ENCODE measurements at regions not wholly inside any gene's neighbourhood (a gene's known extent, or its start where the extent isn't known, plus 50 kb on each side); places are given as distances from the start of the nearest gene placed in this dataset.
A peak's percentile ranks its signal among the peaks of the same experiment; 100 is the strongest.

DNA sequence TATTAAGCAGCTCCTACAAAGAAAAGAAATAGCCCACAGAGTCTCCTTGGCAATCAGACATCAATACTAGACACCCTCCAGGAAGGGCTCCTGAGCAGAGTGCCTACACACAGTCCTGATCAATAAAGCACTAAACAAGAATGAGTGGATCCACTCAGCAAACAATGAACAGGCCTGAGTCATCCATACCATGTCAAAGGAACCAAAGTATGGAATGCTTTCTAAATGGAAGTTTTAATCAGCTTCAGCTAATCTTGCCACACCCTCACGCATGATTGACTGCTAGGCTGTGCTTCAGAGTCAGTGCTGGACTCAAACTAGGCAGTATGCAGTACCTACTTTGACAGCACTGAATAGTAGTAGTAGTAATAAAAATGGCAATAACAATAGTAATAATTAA lies 392.7 kb upstream of the HTR2A start:
- H3K27me3 ChIP-seq (replicated peaks; ENCODE audit: control insufficient read depth, insufficient read depth, low read length): no peaks in the 10 kb centered on the region
- no peaks in the 10 kb centered on the region for H3K9me3 ChIP-seq (ENCODE audit: control insufficient read depth, low read length)
- no peak overlapping the region for H3K9ac ChIP-seq (ENCODE audit: low read length)
- no peak for DNase-seq (ENCODE audit: low read depth)
- H3K36me3 ChIP-seq (ENCODE audit: control insufficient read depth, insufficient read depth, low read length, severe bottlenecking): no peaks in the 10 kb centered on the region
- no peaks in the 10 kb centered on the region for H3K4me1 ChIP-seq (ENCODE audit: control insufficient read depth, insufficient read depth, low read length)
- H3K4me3 ChIP-seq (ENCODE audit: low read length): no peak overlapping the region

DNA sequence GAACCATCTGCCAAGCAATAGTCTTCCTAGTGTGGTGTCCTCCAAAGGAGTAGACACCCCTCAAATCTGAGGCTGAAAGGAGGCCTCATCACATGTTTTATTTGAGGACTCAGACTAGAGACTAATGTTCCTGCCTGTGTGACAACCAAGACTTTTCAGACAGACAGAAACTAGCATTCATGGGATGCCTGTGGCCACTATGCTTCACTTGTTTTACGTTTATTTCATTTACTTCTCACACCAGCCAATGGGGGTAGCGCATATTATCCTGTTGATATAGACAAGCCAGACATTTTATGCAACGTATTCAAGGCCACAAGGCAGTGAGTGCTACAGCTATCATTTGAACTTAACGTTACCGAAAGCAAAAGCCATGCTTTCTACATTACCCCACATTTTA lies 391.7 kb upstream of the HTR2A start:
- Histone ChIP-seq H3K36me3 (ENCODE audit: control insufficient read depth, insufficient read depth, low read length, severe bottlenecking) (no peaks in the 10 kb centered on the region), H3K27me3 (replicated peaks; ENCODE audit: control insufficient read depth, insufficient read depth, low read length) (no peaks in the 10 kb centered on the region), H3K4me1 (ENCODE audit: control insufficient read depth, insufficient read depth, low read length) (no peaks in the 10 kb centered on the region), H3K4me3 (ENCODE audit: low read length) (no peak overlapping the region), H3K9ac (ENCODE audit: low read length) (no peak overlapping the region), H3K9me3 (ENCODE audit: control insufficient read depth, low read length) (no peaks in the 10 kb centered on the region)
- no peak for DNase-seq (ENCODE audit: low read depth)

DNA sequence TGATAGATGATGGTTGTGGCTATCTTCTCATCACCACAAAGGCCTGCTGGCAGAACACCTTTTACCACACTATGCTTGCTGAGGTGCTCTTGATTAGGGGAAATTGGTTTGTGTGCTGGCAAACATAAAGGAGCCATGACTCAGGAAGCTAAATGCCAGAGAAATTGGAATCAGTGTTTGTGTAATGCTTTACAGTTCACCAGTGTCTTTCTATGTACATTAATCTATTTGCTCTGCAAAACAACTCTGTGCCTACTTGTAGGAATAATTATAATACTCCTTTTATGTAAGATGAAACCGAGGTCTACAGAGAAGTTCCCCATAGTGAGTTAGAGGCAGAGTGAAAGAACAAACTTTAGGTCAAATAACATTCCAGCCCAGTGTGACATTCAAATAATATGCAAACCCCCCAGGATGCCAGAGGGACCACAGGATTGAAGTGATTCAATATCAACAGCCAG lies 390.5 kb upstream of the HTR2A start:
- DNase-seq (ENCODE audit: low read depth): peak; percentile 14
- Histone ChIP-seq H3K9ac (ENCODE audit: low read length) (no peak overlapping the region), H3K36me3 (ENCODE audit: control insufficient read depth, insufficient read depth, low read length, severe bottlenecking) (no peaks in the 10 kb centered on the region), H3K27me3 (replicated peaks; ENCODE audit: control insufficient read depth, insufficient read depth, low read length) (no peaks in the 10 kb centered on the region), H3K4me1 (ENCODE audit: control insufficient read depth, insufficient read depth, low read length) (no peaks in the 10 kb centered on the region), H3K9me3 (ENCODE audit: control insufficient read depth, low read length) (no peaks in the 10 kb centered on the region), H3K4me3 (ENCODE audit: low read length) (no peak overlapping the region)

DNA sequence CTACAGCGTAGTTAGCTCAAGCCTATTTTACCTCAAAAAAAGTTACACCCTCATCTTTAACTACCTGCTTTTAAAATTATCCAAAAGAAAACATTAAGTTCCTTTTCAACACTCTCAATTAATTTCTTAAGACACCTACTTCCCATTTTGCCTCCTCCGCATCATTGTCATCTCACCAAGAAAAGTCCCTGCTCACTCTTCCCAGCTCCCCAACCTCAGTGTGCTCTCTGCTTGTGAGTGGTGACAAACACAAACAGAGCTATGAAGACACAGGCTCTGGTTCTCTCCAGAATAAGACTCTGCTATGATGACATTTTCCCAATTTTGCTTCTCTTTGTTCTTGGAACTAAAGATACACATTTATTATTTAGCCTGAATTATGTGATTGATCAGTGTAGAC lies 385.1 kb upstream of the HTR2A start:
- Histone ChIP-seq H3K36me3 (ENCODE audit: control insufficient read depth, insufficient read depth, low read length, severe bottlenecking) (no peaks in the 10 kb centered on the region), H3K9ac (ENCODE audit: low read length) (no peak overlapping the region), H3K4me1 (ENCODE audit: control insufficient read depth, insufficient read depth, low read length) (no peaks in the 10 kb centered on the region), H3K4me3 (ENCODE audit: low read length) (no peak overlapping the region), H3K9me3 (ENCODE audit: control insufficient read depth, low read length) (no peaks in the 10 kb centered on the region), H3K27me3 (replicated peaks; ENCODE audit: control insufficient read depth, insufficient read depth, low read length) (no peaks in the 10 kb centered on the region)
- no peak for DNase-seq (ENCODE audit: low read depth)

DNA sequence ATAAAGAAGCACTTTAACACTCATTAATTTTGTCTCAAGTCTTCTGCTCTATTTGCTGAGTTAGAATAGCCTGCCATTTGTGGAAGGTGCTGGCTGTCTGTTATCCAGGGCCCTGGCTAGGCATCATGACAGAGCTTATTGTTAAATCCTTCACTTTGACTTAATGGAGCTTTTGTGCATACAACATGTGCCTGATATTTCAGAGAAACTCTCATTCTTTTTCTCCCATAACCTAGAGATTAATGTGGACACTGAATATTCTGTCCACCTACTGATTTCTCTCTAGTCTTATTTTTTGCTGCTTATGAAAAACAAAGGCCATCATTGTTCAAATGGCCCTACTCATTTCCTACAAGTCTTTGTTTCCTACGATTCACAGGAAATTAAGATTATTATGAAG lies 383.1 kb upstream of the HTR2A start:
- Histone ChIP-seq H3K9ac (ENCODE audit: low read length) (no peak overlapping the region), H3K9me3 (ENCODE audit: control insufficient read depth, low read length) (no peaks in the 10 kb centered on the region), H3K4me1 (ENCODE audit: control insufficient read depth, insufficient read depth, low read length) (no peaks in the 10 kb centered on the region), H3K4me3 (ENCODE audit: low read length) (no peak overlapping the region), H3K27me3 (replicated peaks; ENCODE audit: control insufficient read depth, insufficient read depth, low read length) (no peaks in the 10 kb centered on the region), H3K36me3 (ENCODE audit: control insufficient read depth, insufficient read depth, low read length, severe bottlenecking) (no peaks in the 10 kb centered on the region)
- DNase-seq (ENCODE audit: low read depth): no peak

DNA sequence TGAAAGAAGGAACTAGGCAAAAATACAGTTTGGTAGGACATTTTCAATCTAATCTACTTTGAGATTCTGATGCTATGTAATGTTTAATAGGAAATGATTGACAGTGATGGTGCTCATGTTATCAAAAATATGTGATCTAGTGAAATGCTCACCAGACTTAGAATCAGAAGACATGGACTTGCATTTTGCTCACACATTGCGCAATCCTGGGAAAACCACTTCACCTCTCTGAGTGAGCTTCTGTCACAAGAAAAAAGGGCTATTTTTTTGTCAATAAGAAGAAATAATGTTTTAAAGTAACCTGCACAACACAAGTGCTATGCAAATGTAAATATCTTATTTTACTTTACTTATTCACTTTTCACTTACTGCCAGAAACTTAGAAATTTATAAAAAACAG lies 380.9 kb upstream of the HTR2A start:
- H3K9ac ChIP-seq (ENCODE audit: low read length): no peak overlapping the region
- H3K4me3 ChIP-seq (ENCODE audit: low read length): no peak overlapping the region
- no peaks in the 10 kb centered on the region for H3K27me3 ChIP-seq (replicated peaks; ENCODE audit: control insufficient read depth, insufficient read depth, low read length)
- peak; percentile 9 for DNase-seq (ENCODE audit: low read depth)
- H3K36me3 ChIP-seq (ENCODE audit: control insufficient read depth, insufficient read depth, low read length, severe bottlenecking): no peaks in the 10 kb centered on the region
- no peaks in the 10 kb centered on the region for H3K9me3 ChIP-seq (ENCODE audit: control insufficient read depth, low read length)
- H3K4me1 ChIP-seq (ENCODE audit: control insufficient read depth, insufficient read depth, low read length): no peaks in the 10 kb centered on the region

DNA sequence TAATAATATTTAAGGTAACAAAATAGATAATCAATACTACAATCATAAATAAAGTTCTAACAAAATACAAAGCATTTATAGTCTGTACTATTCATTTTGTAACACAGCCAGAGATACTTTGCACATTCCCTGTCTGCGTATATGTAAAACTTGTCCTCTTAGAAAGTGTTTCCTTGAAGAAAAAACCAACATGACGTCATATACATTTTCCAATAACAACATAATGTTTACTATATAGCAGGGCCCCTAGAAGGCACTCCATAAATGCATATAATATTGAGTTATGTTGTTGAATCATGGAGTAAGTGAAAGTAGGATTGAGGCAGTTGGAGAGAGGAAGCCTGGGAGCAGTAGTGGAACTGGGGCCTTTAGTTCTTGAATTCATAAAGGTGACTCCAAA lies 371.4 kb upstream of the HTR2A start:
- H3K4me3 ChIP-seq (ENCODE audit: low read length): no peak overlapping the region
- DNase-seq (ENCODE audit: low read depth): no peak
- no peaks in the 10 kb centered on the region for H3K4me1 ChIP-seq (ENCODE audit: control insufficient read depth, insufficient read depth, low read length)
- H3K27me3 ChIP-seq (replicated peaks; ENCODE audit: control insufficient read depth, insufficient read depth, low read length): no peaks in the 10 kb centered on the region
- no peak overlapping the region for H3K9ac ChIP-seq (ENCODE audit: low read length)
- no peaks in the 10 kb centered on the region for H3K9me3 ChIP-seq (ENCODE audit: control insufficient read depth, low read length)
- H3K36me3 ChIP-seq (ENCODE audit: control insufficient read depth, insufficient read depth, low read length, severe bottlenecking): no peaks in the 10 kb centered on the region

DNA sequence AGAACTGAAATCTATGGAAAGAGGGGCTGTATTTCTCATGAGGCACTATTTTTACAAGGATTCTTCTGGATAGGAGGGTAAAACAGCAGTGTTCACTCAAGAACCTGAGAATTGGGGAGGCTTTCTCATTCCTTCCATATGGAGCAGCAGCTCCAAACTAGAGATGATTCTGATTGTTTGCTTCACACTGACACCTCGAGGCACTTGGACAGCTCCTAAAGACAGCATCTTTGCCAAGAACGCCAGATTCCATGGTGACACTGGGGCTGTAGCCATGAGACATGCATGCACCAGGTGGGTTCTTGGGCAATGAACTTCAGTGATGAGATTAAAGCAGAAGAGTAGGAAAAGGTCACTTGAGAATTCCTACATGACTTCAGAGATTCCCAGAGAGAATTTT lies 361.5 kb upstream of the HTR2A start:
- no peak overlapping the region for H3K4me3 ChIP-seq (ENCODE audit: low read length)
- no peak for DNase-seq (ENCODE audit: low read depth)
- no peaks in the 10 kb centered on the region for H3K9me3 ChIP-seq (ENCODE audit: control insufficient read depth, low read length)
- H3K9ac ChIP-seq (ENCODE audit: low read length): no peak overlapping the region
- no peaks in the 10 kb centered on the region for H3K27me3 ChIP-seq (replicated peaks; ENCODE audit: control insufficient read depth, insufficient read depth, low read length)
- H3K36me3 ChIP-seq (ENCODE audit: control insufficient read depth, insufficient read depth, low read length, severe bottlenecking): no peaks in the 10 kb centered on the region
- H3K4me1 ChIP-seq (ENCODE audit: control insufficient read depth, insufficient read depth, low read length): peaks cover 17% of the 10 kb centered on the region

DNA sequence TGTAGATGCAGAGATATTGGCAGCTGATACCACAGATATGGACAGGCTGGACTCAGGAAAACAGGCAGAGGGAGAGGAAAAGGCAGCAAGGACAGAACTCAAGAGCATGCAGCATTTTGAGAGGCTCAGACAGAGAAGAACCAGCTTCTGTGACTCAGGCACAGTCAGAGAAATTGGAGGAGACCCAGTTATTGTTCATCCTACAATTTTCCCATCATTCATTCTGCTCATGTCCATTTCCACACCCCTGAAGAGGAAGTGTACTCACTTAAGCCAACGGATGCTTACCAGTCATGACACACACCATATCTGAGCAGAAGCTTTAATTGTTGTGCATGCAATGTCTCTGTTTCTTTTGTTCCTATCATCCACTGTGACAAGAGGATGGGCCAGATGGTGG lies 359.8 kb upstream of the HTR2A start:
- H3K36me3 ChIP-seq (ENCODE audit: control insufficient read depth, insufficient read depth, low read length, severe bottlenecking): no peaks in the 10 kb centered on the region
- H3K27me3 ChIP-seq (replicated peaks; ENCODE audit: control insufficient read depth, insufficient read depth, low read length): no peaks in the 10 kb centered on the region
- H3K9me3 ChIP-seq (ENCODE audit: control insufficient read depth, low read length): no peaks in the 10 kb centered on the region
- no peak overlapping the region for H3K9ac ChIP-seq (ENCODE audit: low read length)
- H3K4me3 ChIP-seq (ENCODE audit: low read length): no peak overlapping the region
- peaks cover 35% of the 10 kb centered on the region for H3K4me1 ChIP-seq (ENCODE audit: control insufficient read depth, insufficient read depth, low read length)
- DNase-seq (ENCODE audit: low read depth): peak; percentile 6

DNA sequence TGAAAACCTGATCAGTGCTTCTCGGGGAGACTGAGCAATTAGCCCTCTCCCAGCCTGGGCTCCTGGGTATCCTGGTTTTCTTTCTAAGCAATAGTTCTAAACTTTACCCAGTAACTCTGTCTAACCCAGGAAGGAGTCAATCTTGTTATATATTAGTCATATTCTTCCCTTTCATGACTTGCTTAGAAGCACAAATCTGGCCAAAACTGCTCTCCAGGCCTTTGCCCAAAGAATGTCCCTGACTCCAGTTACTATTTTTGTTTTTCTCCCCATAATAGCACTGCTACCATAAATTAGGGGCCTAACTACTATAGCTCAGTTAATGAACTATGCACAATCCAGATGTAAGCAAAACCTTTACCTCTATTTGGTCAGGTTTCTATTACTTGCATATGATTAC lies 355.8 kb upstream of the HTR2A start:
- H3K4me1 ChIP-seq (ENCODE audit: control insufficient read depth, insufficient read depth, low read length): peaks cover 64% of the 10 kb centered on the region

DNA sequence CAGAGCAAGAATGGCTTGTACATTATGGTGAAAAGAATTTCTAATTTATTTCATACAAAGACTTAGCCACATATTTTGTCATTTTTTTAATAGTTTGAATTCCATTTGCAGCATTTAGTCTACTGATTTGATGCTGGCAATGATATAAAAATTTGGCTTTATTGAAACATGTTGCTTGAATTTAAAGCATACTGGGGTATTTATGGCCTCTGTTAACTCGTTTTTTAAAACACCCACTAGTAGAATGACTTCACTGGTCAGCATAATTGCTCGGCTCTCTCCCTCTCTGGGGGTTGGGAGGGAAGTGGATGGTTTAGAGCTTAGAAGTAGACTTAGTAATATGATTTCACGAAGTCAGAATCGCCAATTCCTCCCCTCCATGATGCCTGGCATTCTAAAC lies 354.9 kb upstream of the HTR2A start:
- Histone ChIP-seq H3K9ac (ENCODE audit: low read length) (peak overlapping the region; percentile 76), H3K36me3 (ENCODE audit: control insufficient read depth, insufficient read depth, low read length, severe bottlenecking) (no peaks in the 10 kb centered on the region), H3K4me3 (ENCODE audit: low read length) (peak overlapping the region; percentile 12), H3K9me3 (ENCODE audit: control insufficient read depth, low read length) (no peaks in the 10 kb centered on the region), H3K27me3 (replicated peaks; ENCODE audit: control insufficient read depth, insufficient read depth, low read length) (no peaks in the 10 kb centered on the region), H3K4me1 (ENCODE audit: control insufficient read depth, insufficient read depth, low read length) (peaks cover 61% of the 10 kb centered on the region)
- DNase-seq (ENCODE audit: low read depth): no peak

More for the DNA sequence above, 355.8 kb upstream of the HTR2A start:
- no peaks in the 10 kb centered on the region for H3K36me3 ChIP-seq (ENCODE audit: control insufficient read depth, insufficient read depth, low read length, severe bottlenecking)
- no peak for DNase-seq (ENCODE audit: low read depth)
- no peak overlapping the region for H3K4me3 ChIP-seq (ENCODE audit: low read length)
- H3K27me3 ChIP-seq (replicated peaks; ENCODE audit: control insufficient read depth, insufficient read depth, low read length): no peaks in the 10 kb centered on the region
- H3K9ac ChIP-seq (ENCODE audit: low read length): peak overlapping the region; percentile 76
- no peaks in the 10 kb centered on the region for H3K9me3 ChIP-seq (ENCODE audit: control insufficient read depth, low read length)

DNA sequence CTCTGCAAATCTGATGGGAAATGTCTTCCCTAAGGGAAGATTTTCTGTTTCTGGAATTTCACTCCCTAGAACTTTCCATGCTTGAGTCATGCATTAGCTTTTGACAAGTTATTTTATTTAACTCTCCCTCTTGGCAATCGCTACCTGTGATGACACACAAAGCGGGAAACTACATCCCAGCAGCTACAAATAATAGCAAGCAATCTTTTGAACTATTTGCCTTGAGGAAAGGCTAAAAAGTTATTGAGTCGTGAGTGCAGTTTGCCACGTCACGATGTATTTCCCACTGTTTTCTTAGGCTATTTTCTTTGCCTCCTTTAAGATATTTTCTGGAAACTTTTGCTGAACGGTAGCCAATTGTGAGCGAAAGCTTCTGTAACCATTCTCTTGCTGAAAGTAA lies 353.3 kb upstream of the HTR2A start:
- Histone ChIP-seq H3K27me3 (replicated peaks; ENCODE audit: control insufficient read depth, insufficient read depth, low read length) (no peaks in the 10 kb centered on the region), H3K9ac (ENCODE audit: low read length) (peak overlapping the region; percentile 76), H3K9me3 (ENCODE audit: control insufficient read depth, low read length) (peaks cover 2% of the 10 kb centered on the region), H3K4me3 (ENCODE audit: low read length) (peak overlapping the region; percentile 49), H3K4me1 (ENCODE audit: control insufficient read depth, insufficient read depth, low read length) (peaks cover 52% of the 10 kb centered on the region), H3K36me3 (ENCODE audit: control insufficient read depth, insufficient read depth, low read length, severe bottlenecking) (no peaks in the 10 kb centered on the region)
- DNase-seq (ENCODE audit: low read depth): no peak
